HK-2 (cell line): ENCODE measurements at regions not wholly inside any gene's neighbourhood (a gene's known extent, or its start where the extent isn't known, plus 50 kb on each side); places are given as distances from the start of the nearest gene placed in this dataset.
"Not testable (repeated sequence)": the region's sequence is repeated elsewhere in the genome, so short reads cannot be mapped to it uniquely, and the experiment has no call there.

Source experiments
- DNase-seq: peaks from one replicate; pipeline ENCODE4 v3.0.0-alpha.2; 2018; ENCODE audit not compliant: unreplicated experiment

DNA sequence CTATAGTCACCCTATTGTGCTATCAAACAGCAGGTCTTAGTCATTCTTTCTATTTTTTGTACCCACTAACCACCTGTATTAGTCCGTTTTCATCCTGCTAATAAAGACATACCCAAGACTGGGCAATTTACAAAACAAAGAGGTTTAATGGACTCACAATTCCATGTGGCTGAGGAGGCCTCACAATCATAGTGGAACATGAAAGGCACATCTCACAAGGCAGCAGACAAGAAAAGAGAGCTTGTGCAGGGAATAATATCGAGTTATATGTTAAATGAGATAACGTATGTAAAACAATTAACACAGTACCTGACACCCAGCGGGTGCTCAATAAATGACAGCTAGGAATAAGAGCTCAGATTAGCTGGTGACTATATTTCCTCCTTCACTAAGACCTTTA, 88.1 kb upstream of the WDR44 start:
- no peak for DNase-seq

DNA sequence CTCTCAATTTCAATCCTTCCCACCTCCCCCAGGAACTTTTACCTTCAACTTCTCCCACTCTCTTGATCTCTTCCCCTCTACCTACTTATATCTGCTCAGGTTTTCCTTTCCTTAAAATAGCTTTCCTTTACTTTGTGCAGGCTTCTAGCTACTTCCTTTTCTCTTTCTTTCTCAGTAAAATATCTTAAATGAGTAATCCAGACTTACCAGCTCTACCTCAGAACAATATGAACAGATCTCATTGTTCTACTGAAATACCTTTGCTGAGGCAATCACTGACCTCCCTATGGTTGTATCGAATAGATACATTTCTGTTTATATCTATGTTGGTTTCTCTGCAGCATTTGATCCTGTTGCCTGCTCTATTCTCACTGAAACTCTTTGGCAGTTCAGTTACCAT, 86.7 kb upstream of the WDR44 start:
- DNase-seq = no peak

DNA sequence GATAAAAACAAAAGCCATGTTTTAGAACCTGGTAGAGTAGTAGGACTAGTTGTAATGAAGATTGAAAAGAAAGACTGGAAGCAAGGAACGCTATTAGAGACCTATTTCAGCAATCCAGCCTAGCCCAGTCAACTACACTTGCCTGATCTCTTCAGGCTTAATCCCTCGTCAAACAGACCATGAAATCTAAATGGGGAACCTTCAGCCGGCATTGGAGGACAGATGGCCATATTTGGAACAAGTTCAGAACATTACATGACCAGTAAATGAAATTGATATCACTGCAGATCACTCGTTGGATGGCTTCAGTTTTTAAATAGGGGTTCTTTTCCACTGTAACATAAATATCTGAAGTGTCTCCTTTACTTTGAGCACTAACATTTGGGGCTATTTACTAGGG, 84.8 kb upstream of the WDR44 start:
- no peak for DNase-seq

DNA sequence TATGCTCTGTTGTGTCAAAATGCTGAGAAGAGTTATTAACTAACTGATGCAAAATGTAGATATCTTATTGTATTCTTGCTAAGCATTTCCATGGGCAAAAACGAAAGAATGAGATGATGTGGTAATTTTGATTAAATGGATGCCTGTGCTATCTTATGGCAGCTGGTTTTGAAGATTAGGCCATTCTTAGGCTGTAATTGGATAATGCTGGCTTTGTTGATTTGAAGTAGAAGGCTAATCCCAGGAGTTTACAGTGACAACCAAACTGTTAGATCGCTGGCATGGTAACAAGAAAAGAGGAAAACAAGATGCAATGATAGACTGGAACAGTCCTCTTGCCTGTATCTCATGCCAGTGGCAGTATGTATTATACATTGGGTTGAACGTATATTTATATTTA, 74.1 kb upstream of the WDR44 start:
- no peak for DNase-seq

DNA sequence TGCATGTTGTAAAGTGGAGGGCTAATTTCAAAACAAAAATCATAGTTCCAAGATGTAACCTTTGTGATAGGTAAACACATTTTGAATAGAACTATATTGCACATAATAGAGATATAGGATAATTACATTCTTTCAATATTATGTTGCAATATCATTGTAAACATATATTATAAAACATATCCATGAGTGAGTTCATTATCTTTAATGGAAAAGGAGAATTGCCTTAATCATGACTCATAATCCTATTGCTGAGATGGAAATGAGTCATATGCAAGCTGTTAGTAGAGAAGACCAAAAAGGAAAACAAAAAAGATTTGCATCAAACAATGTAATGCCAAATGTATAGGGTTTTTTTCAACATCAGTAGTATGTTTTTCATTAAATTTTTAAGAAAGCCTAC, 73.7 kb upstream of the WDR44 start:
- DNase-seq = no peak

DNA sequence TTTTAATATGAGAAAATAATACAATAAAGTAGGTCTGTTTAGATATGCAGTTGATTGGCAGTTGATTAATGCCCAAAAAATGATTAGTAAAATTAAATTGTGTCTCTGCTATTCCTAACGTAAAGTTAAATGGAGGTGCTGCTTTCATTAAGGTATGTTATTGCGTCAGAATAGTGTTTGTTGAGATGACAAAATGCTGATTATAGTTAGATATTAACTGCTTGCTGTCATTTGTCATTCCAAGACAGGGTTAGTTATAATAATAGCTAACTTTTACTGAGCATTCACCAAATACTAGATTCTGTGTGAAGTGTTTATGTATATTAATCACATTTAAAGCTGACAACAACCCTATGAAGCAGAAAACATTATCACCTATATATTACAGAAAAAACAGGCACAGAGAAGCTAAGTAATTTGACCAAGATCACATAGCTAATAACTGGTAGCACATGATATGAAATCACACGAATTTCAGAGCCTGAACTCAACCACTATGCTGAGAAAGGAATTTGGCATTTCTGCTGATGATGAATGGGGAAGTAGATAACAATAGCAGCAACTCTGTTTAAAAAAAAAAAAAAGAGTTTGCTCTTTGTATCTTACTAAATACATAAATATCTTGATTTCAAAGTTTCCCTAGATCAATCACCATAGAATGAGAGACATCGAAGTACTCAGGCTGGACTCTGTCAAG, 59.7 kb upstream of the WDR44 start:
- DNase-seq = no peak

DNA sequence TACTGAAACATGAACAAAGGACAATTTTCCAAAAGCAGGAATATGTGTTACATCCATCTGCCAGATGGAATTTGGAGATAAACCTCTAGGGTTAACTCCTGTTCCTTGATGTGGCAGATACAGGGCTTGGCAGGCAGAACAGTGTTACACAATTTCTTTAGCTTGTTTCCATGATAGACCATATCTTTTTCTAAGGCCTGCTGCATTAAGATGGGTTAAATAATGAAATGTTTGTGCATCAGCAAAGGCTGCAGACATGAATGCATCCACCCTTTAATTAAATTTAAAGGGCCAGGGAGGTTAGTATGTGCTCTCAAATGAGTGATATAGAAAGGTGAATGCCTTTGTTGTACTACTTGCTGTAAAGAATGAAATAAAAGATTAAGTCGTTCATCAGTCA, 50.1 kb upstream of the WDR44 start:
- DNase-seq = not testable (repeated sequence)
